WTC11 (cell line): ENCODE measurements at regions not wholly inside any gene's neighbourhood (a gene's known extent, or its start where the extent isn't known, plus 50 kb on each side); places are given as distances from the start of the nearest gene placed in this dataset.

Experiments
- ATAC-seq: fragments of 200-7000 bp; cut with Tn5 transposase; 2 replicates; pipeline ENCODE4 v1.10.0; 2021; ENCODE audit warnings: mild to moderate bottlenecking, moderate library complexity
- CTCF ChIA-PET: fragments of 300-600 bp; sonication (Branson Sonifier 250); formaldehyde crosslinking; loops from one replicate; lab custom pipeline; 2021; ENCODE audit warnings: antibody characterized with exemption; lab: Charles Lee
- POLR2A ChIA-PET: fragments of 350-600 bp; sonication (Branson Sonifier 250); formaldehyde crosslinking; loops from one replicate; lab custom pipeline; 2021; ENCODE audit warnings: antibody characterized with exemption; lab: Charles Lee
- DNase-seq: peaks from one replicate; pipeline ENCODE4 v3.0.0; 2021; ENCODE audit warnings: low spot score
- H3K27ac Mint-ChIP-seq: 2 replicates; pipeline ENCODE4 v1.8.0; 2021; ENCODE audit warnings: mixed read lengths
- H3K27me3 Mint-ChIP-seq: 2 replicates; pipeline ENCODE4 v1.8.0; 2021; ENCODE audit warnings: low read depth, mild to moderate bottlenecking, moderate library complexity, mixed read lengths
- H3K36me3 Mint-ChIP-seq: 2 replicates; pipeline ENCODE4 v1.8.0; 2021; ENCODE audit warnings: mixed read lengths
- H3K4me1 Mint-ChIP-seq: 2 replicates; pipeline ENCODE4 v1.8.0; 2022; ENCODE audit warnings: mixed read lengths
- H3K4me3 Mint-ChIP-seq: 2 replicates; pipeline ENCODE4 v1.8.0; 2021; ENCODE audit warnings: mild to moderate bottlenecking, moderate library complexity, mixed read lengths
- H3K9me3 Mint-ChIP-seq: 2 replicates; pipeline ENCODE4 v1.8.0; 2021; ENCODE audit warnings: mixed read lengths
- ATF1 ChIP-seq: sonication (generic); formaldehyde crosslinking; IDR thresholded peaks from 2 replicates; pipeline ENCODE4 v1.8.1; 2023; ENCODE audit warnings: mild to moderate bottlenecking, moderate library complexity, missing genetic modification reagents
- CBFB ChIP-seq: sonication (generic); formaldehyde crosslinking; IDR thresholded peaks from 2 replicates; pipeline ENCODE4 v1.8.1; 2022; ENCODE audit warnings: mild to moderate bottlenecking, low read depth, missing genetic modification reagents
- FOXJ3 ChIP-seq: sonication (generic); formaldehyde crosslinking; IDR thresholded peaks from 2 replicates; pipeline ENCODE4 v1.9.0; 2021; ENCODE audit warnings: missing genetic modification reagents, mild to moderate bottlenecking, borderline replicate concordance
- FOXK1 ChIP-seq: sonication (generic); formaldehyde crosslinking; IDR thresholded peaks from 2 replicates; pipeline ENCODE4 v1.8.0; 2022; ENCODE audit warnings: mild to moderate bottlenecking, moderate library complexity, missing genetic modification reagents
- GABPB1 ChIP-seq: sonication (generic); formaldehyde crosslinking; IDR thresholded peaks from 2 replicates; pipeline ENCODE4 v1.8.1; 2023; ENCODE audit warnings: mild to moderate bottlenecking, missing genetic modification reagents
- JAZF1 ChIP-seq: fragments of 250-450 bp; sonication (Bioruptor Pico); IDR thresholded peaks from 2 replicates; pipeline ENCODE4 v1.9.0; 2021; ENCODE audit warnings: moderate library complexity, mild to moderate bottlenecking, inconsistent platforms
- NFYB ChIP-seq: sonication (generic); formaldehyde crosslinking; conservative IDR thresholded peaks from 2 replicates; pipeline ENCODE4 v1.8.0; 2022; ENCODE audit warnings: low read depth, missing genetic modification reagents
- NR1H2 ChIP-seq: sonication (generic); formaldehyde crosslinking; IDR thresholded peaks from 2 replicates; pipeline ENCODE4 v1.9.0; 2021; ENCODE audit warnings: mild to moderate bottlenecking, moderate library complexity, missing genetic modification reagents
- RELA ChIP-seq: sonication (generic); formaldehyde crosslinking; IDR thresholded peaks from 2 replicates; pipeline ENCODE4 v1.8.1; 2022; ENCODE audit warnings: missing genetic modification reagents, mild to moderate bottlenecking, borderline replicate concordance
- SP1 ChIP-seq: sonication (generic); formaldehyde crosslinking; conservative IDR thresholded peaks from 2 replicates; pipeline ENCODE4 v1.8.1; 2022; ENCODE audit warnings: missing genetic modification reagents
- TCF7 ChIP-seq: sonication (generic); formaldehyde crosslinking; IDR thresholded peaks from 2 replicates; pipeline ENCODE4 v1.8.0; 2022; ENCODE audit warnings: mild to moderate bottlenecking, low read depth, missing genetic modification reagents, moderate library complexity
- TP53 ChIP-seq: sonication (generic); formaldehyde crosslinking; IDR thresholded peaks from 2 replicates; pipeline ENCODE4 v1.8.1; 2023; ENCODE audit warnings: mild to moderate bottlenecking, missing genetic modification reagents
- ZBTB21 ChIP-seq: sonication (generic); formaldehyde crosslinking; IDR thresholded peaks from 2 replicates; pipeline ENCODE4 v1.8.1; 2023; ENCODE audit warnings: mild to moderate bottlenecking, missing genetic modification reagents, borderline replicate concordance
- ZNF121 ChIP-seq: sonication (generic); formaldehyde crosslinking; IDR thresholded peaks from 2 replicates; pipeline ENCODE4 v1.8.0; 2023; ENCODE audit warnings: missing genetic modification reagents
- ZNF232 ChIP-seq: sonication (generic); formaldehyde crosslinking; IDR thresholded peaks from 2 replicates; pipeline ENCODE4 v1.8.0; 2022; ENCODE audit warnings: mild to moderate bottlenecking, missing genetic modification reagents
- ZNF416 ChIP-seq: fragments of 250-450 bp; sonication (Bioruptor Pico); IDR thresholded peaks from 2 replicates; pipeline ENCODE4 v1.9.0; 2021; ENCODE audit warnings: mild to moderate bottlenecking, inconsistent platforms
- TF ChIP-seq, protein P1 (sequence below): sonication (generic); formaldehyde crosslinking; IDR thresholded peaks from 2 replicates; pipeline ENCODE4 v1.8.1; 2022; ENCODE audit warnings: low read depth, missing genetic modification reagents, borderline replicate concordance
- TF ChIP-seq, protein P2 (sequence below): sonication (generic); formaldehyde crosslinking; conservative IDR thresholded peaks from 2 replicates; pipeline ENCODE4 v1.8.1; 2022; ENCODE audit warnings: mild to moderate bottlenecking, missing genetic modification reagents
- TF ChIP-seq, protein P3 (sequence below): sonication (generic); formaldehyde crosslinking; IDR thresholded peaks from 2 replicates; pipeline ENCODE4 v1.8.1; 2023; ENCODE audit warnings: mild to moderate bottlenecking, missing genetic modification reagents
- TF ChIP-seq, protein P4 (sequence below): sonication (generic); formaldehyde crosslinking; IDR thresholded peaks from 2 replicates; pipeline ENCODE4 v1.8.1; 2023; ENCODE audit warnings: mild to moderate bottlenecking, missing genetic modification reagents, moderate library complexity
- TF ChIP-seq, protein P5 (sequence below): sonication (generic); formaldehyde crosslinking; IDR thresholded peaks from 2 replicates; pipeline ENCODE4 v1.8.1; 2023; ENCODE audit warnings: mild to moderate bottlenecking, missing genetic modification reagents, borderline replicate concordance
- TF ChIP-seq, protein P6 (sequence below): sonication (generic); formaldehyde crosslinking; IDR thresholded peaks from 2 replicates; pipeline ENCODE4 v1.8.1; 2022; ENCODE audit warnings: missing genetic modification reagents, borderline replicate concordance
- TF ChIP-seq, protein P7 (sequence below): fragments of 250-450 bp; sonication (Bioruptor Pico); IDR thresholded peaks from 2 replicates; pipeline ENCODE4 v1.9.0; 2021; ENCODE audit warnings: moderate library complexity, mild to moderate bottlenecking, inconsistent platforms, borderline replicate concordance
- TF ChIP-seq, protein P8 (sequence below): sonication (generic); formaldehyde crosslinking; IDR thresholded peaks from 2 replicates; pipeline ENCODE4 v1.8.1; 2023; ENCODE audit warnings: mild to moderate bottlenecking, missing genetic modification reagents

DNA sequence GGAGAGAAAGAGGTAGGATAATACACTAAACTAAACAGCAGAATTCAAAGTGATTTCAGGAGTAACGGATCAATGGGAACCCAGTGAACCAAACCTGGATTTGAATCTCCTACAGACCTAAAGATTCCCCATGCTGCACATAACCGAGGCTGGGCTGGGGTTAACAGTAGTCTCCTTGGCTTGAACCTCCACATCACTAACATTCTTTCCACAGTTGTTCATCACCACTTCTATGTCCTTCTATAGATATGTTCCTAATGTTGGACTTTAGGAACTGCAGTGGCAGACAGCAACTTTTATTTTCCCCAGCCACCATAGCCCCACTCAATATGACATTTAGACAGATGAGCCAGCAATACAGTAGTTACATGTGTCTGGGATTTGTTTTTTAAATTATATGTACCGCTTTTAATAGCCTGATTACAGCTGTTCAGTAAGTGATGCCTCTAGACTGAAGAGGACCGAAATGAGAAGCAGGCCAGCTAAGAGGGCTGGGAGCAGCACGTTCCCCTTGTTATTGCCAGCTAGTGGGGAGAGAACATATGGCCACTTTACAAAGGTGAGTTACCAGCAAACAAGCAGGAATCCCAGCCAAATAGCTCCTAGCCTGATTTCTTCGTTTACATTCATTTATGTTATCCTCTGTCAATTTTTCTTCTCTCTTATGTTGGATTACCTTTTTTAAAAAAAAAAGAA is 472.6 kb upstream of the CDIN1 start (continued):
- TF ChIP-seq, protein P1, sequence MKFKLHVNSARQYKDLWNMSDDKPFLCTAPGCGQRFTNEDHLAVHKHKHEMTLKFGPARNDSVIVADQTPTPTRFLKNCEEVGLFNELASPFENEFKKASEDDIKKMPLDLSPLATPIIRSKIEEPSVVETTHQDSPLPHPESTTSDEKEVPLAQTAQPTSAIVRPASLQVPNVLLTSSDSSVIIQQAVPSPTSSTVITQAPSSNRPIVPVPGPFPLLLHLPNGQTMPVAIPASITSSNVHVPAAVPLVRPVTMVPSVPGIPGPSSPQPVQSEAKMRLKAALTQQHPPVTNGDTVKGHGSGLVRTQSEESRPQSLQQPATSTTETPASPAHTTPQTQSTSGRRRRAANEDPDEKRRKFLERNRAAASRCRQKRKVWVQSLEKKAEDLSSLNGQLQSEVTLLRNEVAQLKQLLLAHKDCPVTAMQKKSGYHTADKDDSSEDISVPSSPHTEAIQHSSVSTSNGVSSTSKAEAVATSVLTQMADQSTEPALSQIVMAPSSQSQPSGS (CRISPR knock-in tag): no peak
- TF ChIP-seq NR1H2 (CRISPR knock-in tag) (no peak), FOXJ3 (CRISPR knock-in tag) (no peak), CBFB (CRISPR knock-in tag) (no peak), ATF1 (CRISPR knock-in tag) (no peak), JAZF1 (CRISPR knock-in tag) (no peak), ZNF121 (CRISPR knock-in tag) (no peak)
- TF ChIP-seq, protein P2, sequence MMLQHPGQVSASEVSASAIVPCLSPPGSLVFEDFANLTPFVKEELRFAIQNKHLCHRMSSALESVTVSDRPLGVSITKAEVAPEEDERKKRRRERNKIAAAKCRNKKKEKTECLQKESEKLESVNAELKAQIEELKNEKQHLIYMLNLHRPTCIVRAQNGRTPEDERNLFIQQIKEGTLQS: no peak
- TF ChIP-seq, protein P3, sequence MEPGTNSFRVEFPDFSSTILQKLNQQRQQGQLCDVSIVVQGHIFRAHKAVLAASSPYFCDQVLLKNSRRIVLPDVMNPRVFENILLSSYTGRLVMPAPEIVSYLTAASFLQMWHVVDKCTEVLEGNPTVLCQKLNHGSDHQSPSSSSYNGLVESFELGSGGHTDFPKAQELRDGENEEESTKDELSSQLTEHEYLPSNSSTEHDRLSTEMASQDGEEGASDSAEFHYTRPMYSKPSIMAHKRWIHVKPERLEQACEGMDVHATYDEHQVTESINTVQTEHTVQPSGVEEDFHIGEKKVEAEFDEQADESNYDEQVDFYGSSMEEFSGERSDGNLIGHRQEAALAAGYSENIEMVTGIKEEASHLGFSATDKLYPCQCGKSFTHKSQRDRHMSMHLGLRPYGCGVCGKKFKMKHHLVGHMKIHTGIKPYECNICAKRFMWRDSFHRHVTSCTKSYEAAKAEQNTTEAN (CRISPR knock-in tag): no peak
- TF ChIP-seq, protein P4, sequence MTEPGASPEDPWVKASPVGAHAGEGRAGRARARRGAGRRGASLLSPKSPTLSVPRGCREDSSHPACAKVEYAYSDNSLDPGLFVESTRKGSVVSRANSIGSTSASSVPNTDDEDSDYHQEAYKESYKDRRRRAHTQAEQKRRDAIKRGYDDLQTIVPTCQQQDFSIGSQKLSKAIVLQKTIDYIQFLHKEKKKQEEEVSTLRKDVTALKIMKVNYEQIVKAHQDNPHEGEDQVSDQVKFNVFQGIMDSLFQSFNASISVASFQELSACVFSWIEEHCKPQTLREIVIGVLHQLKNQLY: no peak

DNA sequence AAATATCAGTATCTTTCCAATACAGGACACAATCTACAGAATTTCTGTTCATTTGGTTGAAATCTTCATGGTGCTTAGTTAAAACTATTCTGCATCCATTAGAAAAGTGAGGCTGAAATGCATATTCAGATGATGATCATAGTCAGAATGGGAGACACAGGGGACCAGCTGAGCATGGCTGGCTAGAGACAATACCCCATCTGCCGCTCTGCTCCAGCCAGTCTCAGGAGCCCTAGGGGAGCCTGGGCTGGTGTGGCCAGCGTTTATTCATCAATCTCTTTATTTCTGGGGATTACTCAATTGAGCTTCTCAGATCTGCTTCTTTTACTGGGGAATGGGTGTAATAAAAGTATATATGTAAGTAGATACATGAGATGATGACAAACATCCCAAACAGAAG is 470.9 kb upstream of the CDIN1 start:
- no peak overlapping the region for H3K4me3 Mint-ChIP-seq
- CTCF ChIA-PET: no interaction called here
- H3K27ac Mint-ChIP-seq: no peak overlapping the region
- no peaks in the 10 kb centered on the region for H3K27me3 Mint-ChIP-seq
- POLR2A ChIA-PET: no interaction called here
- no peaks in the 10 kb centered on the region for H3K36me3 Mint-ChIP-seq
- no peak for ATAC-seq
- H3K4me1 Mint-ChIP-seq: no peaks in the 10 kb centered on the region
- DNase-seq: no peak
- H3K9me3 Mint-ChIP-seq: no peaks in the 10 kb centered on the region
- no peak for TF ChIP-seq SP1 (CRISPR knock-in tag)
- TF ChIP-seq, protein P4: no peak
- TF ChIP-seq ZNF232 (CRISPR knock-in tag): no peak
- no peak for TF ChIP-seq NFYB (CRISPR knock-in tag)
- no peak for TF ChIP-seq TP53 (CRISPR knock-in tag)
- no peak for TF ChIP-seq FOXK1 (CRISPR knock-in tag)
- no peak for TF ChIP-seq ZBTB21
- TF ChIP-seq TCF7 (CRISPR knock-in tag): no peak
- TF ChIP-seq, protein P5, sequence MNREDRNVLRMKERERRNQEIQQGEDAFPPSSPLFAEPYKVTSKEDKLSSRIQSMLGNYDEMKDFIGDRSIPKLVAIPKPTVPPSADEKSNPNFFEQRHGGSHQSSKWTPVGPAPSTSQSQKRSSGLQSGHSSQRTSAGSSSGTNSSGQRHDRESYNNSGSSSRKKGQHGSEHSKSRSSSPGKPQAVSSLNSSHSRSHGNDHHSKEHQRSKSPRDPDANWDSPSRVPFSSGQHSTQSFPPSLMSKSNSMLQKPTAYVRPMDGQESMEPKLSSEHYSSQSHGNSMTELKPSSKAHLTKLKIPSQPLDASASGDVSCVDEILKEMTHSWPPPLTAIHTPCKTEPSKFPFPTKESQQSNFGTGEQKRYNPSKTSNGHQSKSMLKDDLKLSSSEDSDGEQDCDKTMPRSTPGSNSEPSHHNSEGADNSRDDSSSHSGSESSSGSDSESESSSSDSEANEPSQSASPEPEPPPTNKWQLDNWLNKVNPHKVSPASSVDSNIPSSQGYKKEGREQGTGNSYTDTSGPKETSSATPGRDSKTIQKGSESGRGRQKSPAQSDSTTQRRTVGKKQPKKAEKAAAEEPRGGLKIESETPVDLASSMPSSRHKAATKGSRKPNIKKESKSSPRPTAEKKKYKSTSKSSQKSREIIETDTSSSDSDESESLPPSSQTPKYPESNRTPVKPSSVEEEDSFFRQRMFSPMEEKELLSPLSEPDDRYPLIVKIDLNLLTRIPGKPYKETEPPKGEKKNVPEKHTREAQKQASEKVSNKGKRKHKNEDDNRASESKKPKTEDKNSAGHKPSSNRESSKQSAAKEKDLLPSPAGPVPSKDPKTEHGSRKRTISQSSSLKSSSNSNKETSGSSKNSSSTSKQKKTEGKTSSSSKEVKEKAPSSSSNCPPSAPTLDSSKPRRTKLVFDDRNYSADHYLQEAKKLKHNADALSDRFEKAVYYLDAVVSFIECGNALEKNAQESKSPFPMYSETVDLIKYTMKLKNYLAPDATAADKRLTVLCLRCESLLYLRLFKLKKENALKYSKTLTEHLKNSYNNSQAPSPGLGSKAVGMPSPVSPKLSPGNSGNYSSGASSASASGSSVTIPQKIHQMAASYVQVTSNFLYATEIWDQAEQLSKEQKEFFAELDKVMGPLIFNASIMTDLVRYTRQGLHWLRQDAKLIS (CRISPR knock-in tag): no peak
- TF ChIP-seq RELA (CRISPR knock-in tag): no peak
- TF ChIP-seq, protein P6, sequence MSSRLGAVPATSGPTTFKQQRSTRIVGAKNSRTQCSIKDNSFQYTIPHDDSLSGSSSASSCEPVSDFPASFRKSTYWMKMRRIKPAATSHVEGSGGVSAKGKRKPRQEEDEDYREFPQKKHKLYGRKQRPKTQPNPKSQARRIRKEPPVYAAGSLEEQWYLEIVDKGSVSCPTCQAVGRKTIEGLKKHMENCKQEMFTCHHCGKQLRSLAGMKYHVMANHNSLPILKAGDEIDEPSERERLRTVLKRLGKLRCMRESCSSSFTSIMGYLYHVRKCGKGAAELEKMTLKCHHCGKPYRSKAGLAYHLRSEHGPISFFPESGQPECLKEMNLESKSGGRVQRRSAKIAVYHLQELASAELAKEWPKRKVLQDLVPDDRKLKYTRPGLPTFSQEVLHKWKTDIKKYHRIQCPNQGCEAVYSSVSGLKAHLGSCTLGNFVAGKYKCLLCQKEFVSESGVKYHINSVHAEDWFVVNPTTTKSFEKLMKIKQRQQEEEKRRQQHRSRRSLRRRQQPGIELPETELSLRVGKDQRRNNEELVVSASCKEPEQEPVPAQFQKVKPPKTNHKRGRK (CRISPR knock-in tag): no peak
- no peak for TF ChIP-seq GABPB1 (CRISPR knock-in tag)
- TF ChIP-seq, protein P7, sequence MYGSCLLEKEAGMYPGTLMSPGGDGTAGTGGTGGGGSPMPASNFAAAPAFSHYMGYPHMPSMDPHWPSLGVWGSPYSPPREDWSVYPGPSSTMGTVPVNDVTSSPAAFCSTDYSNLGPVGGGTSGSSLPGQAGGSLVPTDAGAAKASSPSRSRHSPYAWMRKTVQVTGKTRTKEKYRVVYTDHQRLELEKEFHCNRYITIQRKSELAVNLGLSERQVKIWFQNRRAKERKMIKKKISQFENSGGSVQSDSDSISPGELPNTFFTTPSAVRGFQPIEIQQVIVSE (CRISPR knock-in tag): no peak
- TF ChIP-seq, protein P8, sequence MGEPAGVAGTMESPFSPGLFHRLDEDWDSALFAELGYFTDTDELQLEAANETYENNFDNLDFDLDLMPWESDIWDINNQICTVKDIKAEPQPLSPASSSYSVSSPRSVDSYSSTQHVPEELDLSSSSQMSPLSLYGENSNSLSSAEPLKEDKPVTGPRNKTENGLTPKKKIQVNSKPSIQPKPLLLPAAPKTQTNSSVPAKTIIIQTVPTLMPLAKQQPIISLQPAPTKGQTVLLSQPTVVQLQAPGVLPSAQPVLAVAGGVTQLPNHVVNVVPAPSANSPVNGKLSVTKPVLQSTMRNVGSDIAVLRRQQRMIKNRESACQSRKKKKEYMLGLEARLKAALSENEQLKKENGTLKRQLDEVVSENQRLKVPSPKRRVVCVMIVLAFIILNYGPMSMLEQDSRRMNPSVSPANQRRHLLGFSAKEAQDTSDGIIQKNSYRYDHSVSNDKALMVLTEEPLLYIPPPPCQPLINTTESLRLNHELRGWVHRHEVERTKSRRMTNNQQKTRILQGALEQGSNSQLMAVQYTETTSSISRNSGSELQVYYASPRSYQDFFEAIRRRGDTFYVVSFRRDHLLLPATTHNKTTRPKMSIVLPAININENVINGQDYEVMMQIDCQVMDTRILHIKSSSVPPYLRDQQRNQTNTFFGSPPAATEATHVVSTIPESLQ (CRISPR knock-in tag): no peak
- no peak for TF ChIP-seq ZNF416 (CRISPR knock-in tag)
